WTC11 (cell line): ENCODE measurements at regions not wholly inside any gene's neighbourhood (a gene's known extent, or its start where the extent isn't known, plus 50 kb on each side); places are given as distances from the start of the nearest gene placed in this dataset.

Experiments
- CREB1 ChIP-seq: sonication (generic); formaldehyde crosslinking; IDR thresholded peaks from 2 replicates; pipeline ENCODE4 v1.8.0; 2023; ENCODE audit warnings: mild to moderate bottlenecking, missing genetic modification reagents
- ESRRA ChIP-seq: sonication (generic); formaldehyde crosslinking; IDR thresholded peaks from 2 replicates; pipeline ENCODE4 v1.8.1; 2022; ENCODE audit warnings: mild to moderate bottlenecking, missing genetic modification reagents, borderline replicate concordance
- ETV6 ChIP-seq: sonication (generic); formaldehyde crosslinking; IDR thresholded peaks from 2 replicates; pipeline ENCODE4 v1.8.1; 2022; ENCODE audit warnings: mild to moderate bottlenecking, missing genetic modification reagents
- FOXJ3 ChIP-seq: sonication (generic); formaldehyde crosslinking; IDR thresholded peaks from 2 replicates; pipeline ENCODE4 v1.9.0; 2021; ENCODE audit warnings: missing genetic modification reagents, mild to moderate bottlenecking, borderline replicate concordance
- NFYB ChIP-seq: sonication (generic); formaldehyde crosslinking; conservative IDR thresholded peaks from 2 replicates; pipeline ENCODE4 v1.8.0; 2022; ENCODE audit warnings: low read depth, missing genetic modification reagents
- RELA ChIP-seq: sonication (generic); formaldehyde crosslinking; IDR thresholded peaks from 2 replicates; pipeline ENCODE4 v1.8.1; 2022; ENCODE audit warnings: missing genetic modification reagents, mild to moderate bottlenecking, borderline replicate concordance
- SP1 ChIP-seq: sonication (generic); formaldehyde crosslinking; conservative IDR thresholded peaks from 2 replicates; pipeline ENCODE4 v1.8.1; 2022; ENCODE audit warnings: missing genetic modification reagents
- TF ChIP-seq, protein P1 (sequence below): fragments of 200-600 bp; IDR thresholded peaks from 2 replicates; pipeline ENCODE4 v1.8.0; 2022; ENCODE audit warnings: antibody characterized with exemption
- TF ChIP-seq, protein P2 (sequence below): sonication (generic); formaldehyde crosslinking; conservative IDR thresholded peaks from 2 replicates; pipeline ENCODE4 v1.8.1; 2022; ENCODE audit warnings: mild to moderate bottlenecking, missing genetic modification reagents
- TF ChIP-seq, protein P3 (sequence below): sonication (generic); formaldehyde crosslinking; IDR thresholded peaks from 2 replicates; pipeline ENCODE4 v1.8.1; 2022; ENCODE audit warnings: low read depth, missing genetic modification reagents, borderline replicate concordance
- TF ChIP-seq, protein P4 (sequence below): fragments of 250-450 bp; sonication (Bioruptor Pico); IDR thresholded peaks from 2 replicates; pipeline ENCODE4 v1.9.0; 2021; ENCODE audit warnings: mild to moderate bottlenecking, borderline replicate concordance

DNA sequence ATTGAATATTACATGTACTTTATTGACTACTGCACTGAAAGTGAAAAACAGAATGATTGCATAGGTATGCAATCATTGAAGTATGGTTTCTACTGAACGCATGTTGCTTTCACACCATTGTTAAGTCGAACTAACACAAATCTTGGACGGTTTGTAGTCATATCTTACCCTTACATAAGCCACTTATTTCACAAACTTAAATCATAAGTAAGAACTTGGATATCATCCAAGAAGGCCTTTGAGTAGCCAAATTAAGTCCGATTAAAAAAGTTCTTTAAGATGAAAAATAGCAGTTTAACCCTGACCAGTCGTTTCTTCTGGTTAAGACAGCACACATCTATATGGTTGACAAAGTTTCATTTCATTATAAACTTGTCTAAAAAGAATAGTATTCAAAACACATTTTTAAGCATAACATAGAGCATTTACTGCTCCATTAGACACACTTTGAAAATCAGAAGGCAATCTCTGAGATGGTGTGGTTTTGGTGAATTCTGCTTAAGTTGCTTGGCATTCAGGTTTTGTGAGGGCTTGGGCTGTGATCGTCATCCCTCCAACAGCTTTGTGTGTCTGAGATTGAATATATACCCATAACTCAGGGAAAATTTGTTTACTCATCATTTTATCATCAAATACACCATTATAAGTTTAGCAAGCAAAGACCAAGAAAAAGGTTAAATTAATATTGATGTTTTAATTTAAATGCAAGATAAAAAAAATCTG, 92.2 kb downstream of the NFKBIZ start:
- TF ChIP-seq NFYB (CRISPR knock-in tag) = no peak
- no peak for TF ChIP-seq ESRRA (CRISPR knock-in tag)
- TF ChIP-seq, protein P1, sequence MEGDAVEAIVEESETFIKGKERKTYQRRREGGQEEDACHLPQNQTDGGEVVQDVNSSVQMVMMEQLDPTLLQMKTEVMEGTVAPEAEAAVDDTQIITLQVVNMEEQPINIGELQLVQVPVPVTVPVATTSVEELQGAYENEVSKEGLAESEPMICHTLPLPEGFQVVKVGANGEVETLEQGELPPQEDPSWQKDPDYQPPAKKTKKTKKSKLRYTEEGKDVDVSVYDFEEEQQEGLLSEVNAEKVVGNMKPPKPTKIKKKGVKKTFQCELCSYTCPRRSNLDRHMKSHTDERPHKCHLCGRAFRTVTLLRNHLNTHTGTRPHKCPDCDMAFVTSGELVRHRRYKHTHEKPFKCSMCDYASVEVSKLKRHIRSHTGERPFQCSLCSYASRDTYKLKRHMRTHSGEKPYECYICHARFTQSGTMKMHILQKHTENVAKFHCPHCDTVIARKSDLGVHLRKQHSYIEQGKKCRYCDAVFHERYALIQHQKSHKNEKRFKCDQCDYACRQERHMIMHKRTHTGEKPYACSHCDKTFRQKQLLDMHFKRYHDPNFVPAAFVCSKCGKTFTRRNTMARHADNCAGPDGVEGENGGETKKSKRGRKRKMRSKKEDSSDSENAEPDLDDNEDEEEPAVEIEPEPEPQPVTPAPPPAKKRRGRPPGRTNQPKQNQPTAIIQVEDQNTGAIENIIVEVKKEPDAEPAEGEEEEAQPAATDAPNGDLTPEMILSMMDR = no peak
- TF ChIP-seq CREB1 = no peak
- TF ChIP-seq FOXJ3 (CRISPR knock-in tag) = no peak
- no peak for TF ChIP-seq RELA (CRISPR knock-in tag)
- no peak for TF ChIP-seq ETV6 (CRISPR knock-in tag)
- TF ChIP-seq, protein P2, sequence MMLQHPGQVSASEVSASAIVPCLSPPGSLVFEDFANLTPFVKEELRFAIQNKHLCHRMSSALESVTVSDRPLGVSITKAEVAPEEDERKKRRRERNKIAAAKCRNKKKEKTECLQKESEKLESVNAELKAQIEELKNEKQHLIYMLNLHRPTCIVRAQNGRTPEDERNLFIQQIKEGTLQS (CRISPR knock-in tag) = no peak
- TF ChIP-seq, protein P3, sequence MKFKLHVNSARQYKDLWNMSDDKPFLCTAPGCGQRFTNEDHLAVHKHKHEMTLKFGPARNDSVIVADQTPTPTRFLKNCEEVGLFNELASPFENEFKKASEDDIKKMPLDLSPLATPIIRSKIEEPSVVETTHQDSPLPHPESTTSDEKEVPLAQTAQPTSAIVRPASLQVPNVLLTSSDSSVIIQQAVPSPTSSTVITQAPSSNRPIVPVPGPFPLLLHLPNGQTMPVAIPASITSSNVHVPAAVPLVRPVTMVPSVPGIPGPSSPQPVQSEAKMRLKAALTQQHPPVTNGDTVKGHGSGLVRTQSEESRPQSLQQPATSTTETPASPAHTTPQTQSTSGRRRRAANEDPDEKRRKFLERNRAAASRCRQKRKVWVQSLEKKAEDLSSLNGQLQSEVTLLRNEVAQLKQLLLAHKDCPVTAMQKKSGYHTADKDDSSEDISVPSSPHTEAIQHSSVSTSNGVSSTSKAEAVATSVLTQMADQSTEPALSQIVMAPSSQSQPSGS = no peak
- TF ChIP-seq, protein P4, sequence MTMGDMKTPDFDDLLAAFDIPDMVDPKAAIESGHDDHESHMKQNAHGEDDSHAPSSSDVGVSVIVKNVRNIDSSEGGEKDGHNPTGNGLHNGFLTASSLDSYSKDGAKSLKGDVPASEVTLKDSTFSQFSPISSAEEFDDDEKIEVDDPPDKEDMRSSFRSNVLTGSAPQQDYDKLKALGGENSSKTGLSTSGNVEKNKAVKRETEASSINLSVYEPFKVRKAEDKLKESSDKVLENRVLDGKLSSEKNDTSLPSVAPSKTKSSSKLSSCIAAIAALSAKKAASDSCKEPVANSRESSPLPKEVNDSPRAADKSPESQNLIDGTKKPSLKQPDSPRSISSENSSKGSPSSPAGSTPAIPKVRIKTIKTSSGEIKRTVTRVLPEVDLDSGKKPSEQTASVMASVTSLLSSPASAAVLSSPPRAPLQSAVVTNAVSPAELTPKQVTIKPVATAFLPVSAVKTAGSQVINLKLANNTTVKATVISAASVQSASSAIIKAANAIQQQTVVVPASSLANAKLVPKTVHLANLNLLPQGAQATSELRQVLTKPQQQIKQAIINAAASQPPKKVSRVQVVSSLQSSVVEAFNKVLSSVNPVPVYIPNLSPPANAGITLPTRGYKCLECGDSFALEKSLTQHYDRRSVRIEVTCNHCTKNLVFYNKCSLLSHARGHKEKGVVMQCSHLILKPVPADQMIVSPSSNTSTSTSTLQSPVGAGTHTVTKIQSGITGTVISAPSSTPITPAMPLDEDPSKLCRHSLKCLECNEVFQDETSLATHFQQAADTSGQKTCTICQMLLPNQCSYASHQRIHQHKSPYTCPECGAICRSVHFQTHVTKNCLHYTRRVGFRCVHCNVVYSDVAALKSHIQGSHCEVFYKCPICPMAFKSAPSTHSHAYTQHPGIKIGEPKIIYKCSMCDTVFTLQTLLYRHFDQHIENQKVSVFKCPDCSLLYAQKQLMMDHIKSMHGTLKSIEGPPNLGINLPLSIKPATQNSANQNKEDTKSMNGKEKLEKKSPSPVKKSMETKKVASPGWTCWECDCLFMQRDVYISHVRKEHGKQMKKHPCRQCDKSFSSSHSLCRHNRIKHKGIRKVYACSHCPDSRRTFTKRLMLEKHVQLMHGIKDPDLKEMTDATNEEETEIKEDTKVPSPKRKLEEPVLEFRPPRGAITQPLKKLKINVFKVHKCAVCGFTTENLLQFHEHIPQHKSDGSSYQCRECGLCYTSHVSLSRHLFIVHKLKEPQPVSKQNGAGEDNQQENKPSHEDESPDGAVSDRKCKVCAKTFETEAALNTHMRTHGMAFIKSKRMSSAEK (CRISPR knock-in tag) = no peak
- TF ChIP-seq SP1 = no peak
